ENCODE measurements at regions not wholly inside any gene's neighbourhood (a gene's known extent, or its start where the extent isn't known, plus 50 kb on each side); places are given as distances from the start of the nearest gene placed in this dataset.

DNA sequence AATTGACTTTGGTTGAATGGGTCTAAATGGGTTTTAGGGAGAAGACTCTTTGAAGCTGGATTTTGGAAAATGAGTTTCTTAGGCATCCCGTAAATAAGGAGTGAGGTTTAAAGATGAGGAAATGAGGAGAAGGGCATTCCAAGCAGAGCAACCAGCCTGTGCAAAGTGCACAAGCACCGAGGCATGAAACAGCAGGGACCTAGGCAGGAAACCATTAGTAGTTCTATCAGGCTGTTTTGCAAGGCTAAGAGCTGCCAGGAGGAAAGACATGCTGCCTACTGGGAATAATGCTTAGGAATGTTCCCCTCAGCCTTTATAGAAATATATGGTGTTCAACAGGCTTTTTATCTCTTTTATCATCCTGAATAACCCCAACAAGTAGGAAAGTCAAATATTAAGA, 153.1 kb upstream of the FGGY start:
- Histone ChIP-seq H3K36me3 (no peaks in the 10 kb centered on the region), H3K4me1 (peaks cover 0 to 4% of the 10 kb centered on the region in 2 donors), H3K27me3 (no peaks in the 10 kb centered on the region), H3K4me3 (no peak overlapping the region), H3K9me3 (no peaks in the 10 kb centered on the region), H3K27ac (no peak overlapping the region)
- TF ChIP-seq, protein P1, sequence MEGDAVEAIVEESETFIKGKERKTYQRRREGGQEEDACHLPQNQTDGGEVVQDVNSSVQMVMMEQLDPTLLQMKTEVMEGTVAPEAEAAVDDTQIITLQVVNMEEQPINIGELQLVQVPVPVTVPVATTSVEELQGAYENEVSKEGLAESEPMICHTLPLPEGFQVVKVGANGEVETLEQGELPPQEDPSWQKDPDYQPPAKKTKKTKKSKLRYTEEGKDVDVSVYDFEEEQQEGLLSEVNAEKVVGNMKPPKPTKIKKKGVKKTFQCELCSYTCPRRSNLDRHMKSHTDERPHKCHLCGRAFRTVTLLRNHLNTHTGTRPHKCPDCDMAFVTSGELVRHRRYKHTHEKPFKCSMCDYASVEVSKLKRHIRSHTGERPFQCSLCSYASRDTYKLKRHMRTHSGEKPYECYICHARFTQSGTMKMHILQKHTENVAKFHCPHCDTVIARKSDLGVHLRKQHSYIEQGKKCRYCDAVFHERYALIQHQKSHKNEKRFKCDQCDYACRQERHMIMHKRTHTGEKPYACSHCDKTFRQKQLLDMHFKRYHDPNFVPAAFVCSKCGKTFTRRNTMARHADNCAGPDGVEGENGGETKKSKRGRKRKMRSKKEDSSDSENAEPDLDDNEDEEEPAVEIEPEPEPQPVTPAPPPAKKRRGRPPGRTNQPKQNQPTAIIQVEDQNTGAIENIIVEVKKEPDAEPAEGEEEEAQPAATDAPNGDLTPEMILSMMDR (IDR thresholded peaks at IDR 0.05) = no peak
- TF ChIP-seq POLR2A (IDR thresholded peaks at IDR 0.05) = no peak
- no peak for DNase-seq
- intact Hi-C loops (cut with DNase I; ENCODE audit: low total_unique reads) = no loop called here

DNA sequence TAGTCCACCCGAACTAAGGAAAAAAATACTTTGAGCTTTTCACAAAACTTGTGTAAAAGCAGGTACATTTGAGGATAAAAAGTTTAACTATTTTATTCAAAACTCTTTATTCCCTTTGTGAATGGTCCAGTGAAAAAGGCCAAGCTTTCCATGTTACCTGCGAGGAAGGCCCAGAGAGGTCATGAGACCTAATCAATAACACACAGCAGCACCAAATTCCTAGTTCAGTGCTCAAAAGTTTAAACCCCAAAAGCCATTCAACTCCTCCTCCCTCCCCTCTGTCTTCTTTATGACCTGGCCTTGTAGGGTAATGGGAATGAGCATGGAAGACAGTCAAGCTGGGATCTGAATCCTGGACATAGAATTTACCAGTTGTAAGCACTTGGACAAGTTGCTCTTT, 151.9 kb upstream of the FGGY start:
- DNase-seq = no peak
- TF ChIP-seq, protein P1 (IDR thresholded peaks at IDR 0.05) = no peak
- no peak for TF ChIP-seq POLR2A (IDR thresholded peaks at IDR 0.05)
- Histone ChIP-seq H3K9me3 (no peaks in the 10 kb centered on the region), H3K4me3 (no peak overlapping the region), H3K27me3 (no peaks in the 10 kb centered on the region), H3K27ac (no peak overlapping the region), H3K4me1 (peaks cover 0 to 4% of the 10 kb centered on the region in 2 donors), H3K36me3 (no peaks in the 10 kb centered on the region)
- intact Hi-C loops (cut with DNase I; ENCODE audit: low total_unique reads) = no loop called here

DNA sequence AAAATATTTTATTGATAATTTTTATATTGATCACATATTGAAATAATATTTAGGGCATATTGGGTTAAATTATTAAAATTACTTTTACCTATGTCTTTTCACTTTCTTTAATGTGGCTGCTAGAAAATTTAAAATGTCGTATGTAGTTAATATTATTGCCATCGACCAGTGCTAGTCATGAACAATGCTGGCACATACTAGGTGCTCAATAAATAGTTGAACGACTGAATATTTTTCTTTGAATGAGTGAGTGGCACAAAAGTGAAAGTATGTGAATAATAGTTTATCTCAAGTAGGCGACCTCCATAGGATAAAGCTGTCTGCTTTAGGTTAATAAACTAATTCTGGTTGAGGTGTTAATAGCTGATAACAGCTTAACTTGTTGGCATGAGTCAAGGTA, 150.8 kb upstream of the FGGY start:
- intact Hi-C loops (cut with DNase I; ENCODE audit: low total_unique reads) = no loop called here
- no peaks in the 10 kb centered on the region for H3K36me3 ChIP-seq
- peak overlapping the region in 1 of 2 donors; percentile 32 for H3K4me3 ChIP-seq
- no peak for DNase-seq
- H3K27me3 ChIP-seq = no peaks in the 10 kb centered on the region
- TF ChIP-seq, protein P1 (IDR thresholded peaks at IDR 0.05) = no peak
- no peak for TF ChIP-seq POLR2A (IDR thresholded peaks at IDR 0.05)
- H3K4me1 ChIP-seq = peaks cover 0 to 4% of the 10 kb centered on the region in 2 donors
- no peak overlapping the region for H3K27ac ChIP-seq
- no peaks in the 10 kb centered on the region for H3K9me3 ChIP-seq

DNA sequence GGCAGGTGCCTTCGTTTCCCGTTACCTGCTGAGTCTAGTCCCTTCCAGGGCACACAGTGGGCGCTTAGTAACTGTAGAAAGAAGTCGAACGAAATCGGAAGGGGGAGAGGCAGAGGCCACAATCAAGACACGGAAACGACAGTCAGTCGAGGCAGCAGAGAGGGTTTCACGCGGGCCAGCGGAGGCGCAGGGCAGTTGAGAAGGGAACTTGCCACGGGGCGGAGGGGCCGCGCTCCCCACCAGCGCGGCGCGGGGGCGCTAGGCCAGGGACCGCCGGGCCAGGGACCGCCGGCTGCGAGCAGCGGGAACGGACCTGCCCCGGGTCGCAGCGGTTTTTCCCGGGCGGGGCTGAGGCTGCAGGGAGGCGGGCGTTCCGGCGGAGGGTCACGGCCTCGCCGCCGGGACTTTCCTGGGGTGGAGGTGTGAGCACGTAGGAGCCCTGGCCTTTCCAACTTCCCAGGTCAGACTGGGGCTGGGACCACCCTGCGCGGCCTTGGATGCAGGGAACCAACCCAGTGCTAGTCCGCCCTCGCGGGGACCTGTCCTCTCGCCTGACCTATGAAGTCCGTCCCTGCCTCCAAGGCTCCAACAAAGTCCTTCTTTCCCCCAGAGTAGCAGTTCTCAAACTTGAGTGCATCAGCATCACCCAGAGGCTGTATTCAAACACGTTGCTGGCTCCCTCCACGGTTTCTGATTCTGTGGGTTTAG, 150.1 kb upstream of the FGGY start:
- DNase-seq = peak; percentile 43 to 56
- Histone ChIP-seq H3K36me3 (no peaks in the 10 kb centered on the region), H3K27me3 (no peaks in the 10 kb centered on the region), H3K4me3 (peak overlapping the region; percentile 32 to 46), H3K9me3 (no peaks in the 10 kb centered on the region), H3K27ac (peak overlapping the region; percentile 58 to 76), H3K4me1 (peaks cover 4% of the 10 kb centered on the region in 2 donors)
- intact Hi-C loops (cut with DNase I; ENCODE audit: low total_unique reads) = no loop called here
- TF ChIP-seq, protein P1 (IDR thresholded peaks at IDR 0.05) = peak in 1 of 4 experiments; percentile 28
- TF ChIP-seq POLR2A (IDR thresholded peaks at IDR 0.05) = peak in 1 of 2 donors; percentile 15

DNA sequence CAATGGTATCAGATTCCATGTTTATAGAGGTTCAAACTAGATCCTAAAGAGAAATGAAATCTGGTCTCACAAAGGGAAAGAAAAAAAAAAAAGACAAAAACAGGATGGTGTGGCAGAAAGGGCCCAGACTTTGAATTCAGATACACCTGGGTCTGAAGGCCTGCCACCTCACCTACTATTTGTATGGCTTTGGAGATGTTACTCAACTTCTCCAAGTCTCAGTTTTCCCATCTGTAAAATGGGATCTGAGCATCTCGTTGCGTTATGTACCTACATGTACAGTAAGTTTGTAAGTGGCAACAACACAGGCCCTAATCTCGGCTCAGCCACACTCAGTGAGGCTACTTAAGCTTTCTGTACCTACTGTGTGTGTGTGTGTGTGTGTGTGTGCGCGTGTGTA, 147.5 kb upstream of the FGGY start:
- Histone ChIP-seq H3K4me1 (peaks cover 0 to 4% of the 10 kb centered on the region in 2 donors), H3K36me3 (no peaks in the 10 kb centered on the region), H3K4me3 (no peak overlapping the region), H3K27ac (peak overlapping the region; percentile 81), H3K9me3 (no peaks in the 10 kb centered on the region), H3K27me3 (no peaks in the 10 kb centered on the region)
- TF ChIP-seq, protein P1 (IDR thresholded peaks at IDR 0.05) = no peak
- no peak for TF ChIP-seq POLR2A (IDR thresholded peaks at IDR 0.05)
- intact Hi-C loops (cut with DNase I; ENCODE audit: low total_unique reads) = no loop called here
- no peak for DNase-seq

All from uterus (tissue), 3 donors.